Astrocyte of the cerebellum (primary cell): ENCODE measurements at regions not wholly inside any gene's neighbourhood (a gene's known extent, or its start where the extent isn't known, plus 50 kb on each side); places are given as distances from the start of the nearest gene placed in this dataset.

ENCODE experiments used
- DNase-seq: peaks from one replicate; pipeline ENCODE4 v3.0.0-alpha.2; 2011; ENCODE audit warnings: low read depth
- H3K4me3 ChIP-seq: 2 replicates; pipeline ENCODE4 v1.5.1; 2011; ENCODE audit warnings: mild to moderate bottlenecking, low read depth, low read length, moderate library complexity
- in situ Hi-C: cut with HindIII; loops from 2 replicates; pipeline ENCODE4 v1.10.0; 2017; ENCODE audit warnings: low sequenced_read_pairs
- TF ChIP-seq, protein P1 (sequence below): IDR thresholded peaks from 2 replicates; pipeline ENCODE4 v1.5.1; 2012; ENCODE audit warnings: low read length, low read depth, moderate library complexity, mild to moderate bottlenecking; ENCODE audit errors: missing control alignments

- DNase-seq: no peak
- TF ChIP-seq, protein P1, sequence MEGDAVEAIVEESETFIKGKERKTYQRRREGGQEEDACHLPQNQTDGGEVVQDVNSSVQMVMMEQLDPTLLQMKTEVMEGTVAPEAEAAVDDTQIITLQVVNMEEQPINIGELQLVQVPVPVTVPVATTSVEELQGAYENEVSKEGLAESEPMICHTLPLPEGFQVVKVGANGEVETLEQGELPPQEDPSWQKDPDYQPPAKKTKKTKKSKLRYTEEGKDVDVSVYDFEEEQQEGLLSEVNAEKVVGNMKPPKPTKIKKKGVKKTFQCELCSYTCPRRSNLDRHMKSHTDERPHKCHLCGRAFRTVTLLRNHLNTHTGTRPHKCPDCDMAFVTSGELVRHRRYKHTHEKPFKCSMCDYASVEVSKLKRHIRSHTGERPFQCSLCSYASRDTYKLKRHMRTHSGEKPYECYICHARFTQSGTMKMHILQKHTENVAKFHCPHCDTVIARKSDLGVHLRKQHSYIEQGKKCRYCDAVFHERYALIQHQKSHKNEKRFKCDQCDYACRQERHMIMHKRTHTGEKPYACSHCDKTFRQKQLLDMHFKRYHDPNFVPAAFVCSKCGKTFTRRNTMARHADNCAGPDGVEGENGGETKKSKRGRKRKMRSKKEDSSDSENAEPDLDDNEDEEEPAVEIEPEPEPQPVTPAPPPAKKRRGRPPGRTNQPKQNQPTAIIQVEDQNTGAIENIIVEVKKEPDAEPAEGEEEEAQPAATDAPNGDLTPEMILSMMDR: no peak
- no peak overlapping the region for H3K4me3 ChIP-seq
- in situ Hi-C loops: no loop called here
Observed at GRCh38 chr2:37779611-37780386, 108.4 kb upstream of the CDC42EP3 start.

- DNase-seq: no peak
- in situ Hi-C loops: no loop called here
- H3K4me3 ChIP-seq: no peak overlapping the region
- TF ChIP-seq, protein P1: no peak
Observed at GRCh38 chr2:37780387-37780676, 108.9 kb upstream of the CDC42EP3 start.

DNA sequence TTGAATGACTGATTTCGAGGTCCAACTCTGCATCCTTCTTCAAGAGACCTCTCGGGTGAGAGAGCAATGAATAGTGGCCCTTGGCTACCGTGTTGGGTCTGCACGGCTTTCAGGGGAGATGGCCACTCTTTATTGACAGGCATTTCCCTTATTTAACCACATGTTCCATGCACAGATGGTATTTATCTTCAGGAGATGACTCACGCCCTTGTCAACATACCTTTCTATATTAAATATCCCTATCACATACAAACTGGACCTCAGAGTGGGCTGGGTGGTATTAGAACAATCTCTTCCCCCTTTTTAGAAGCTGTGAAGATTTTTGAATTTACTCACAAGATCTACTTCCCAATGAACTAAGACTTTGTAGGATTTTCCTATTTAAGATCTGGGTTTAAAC is 109.6 kb upstream of the CDC42EP3 start:
- DNase-seq: no peak
- TF ChIP-seq, protein P1: no peak
- no peak overlapping the region for H3K4me3 ChIP-seq
- in situ Hi-C loops: no loop called here

DNA sequence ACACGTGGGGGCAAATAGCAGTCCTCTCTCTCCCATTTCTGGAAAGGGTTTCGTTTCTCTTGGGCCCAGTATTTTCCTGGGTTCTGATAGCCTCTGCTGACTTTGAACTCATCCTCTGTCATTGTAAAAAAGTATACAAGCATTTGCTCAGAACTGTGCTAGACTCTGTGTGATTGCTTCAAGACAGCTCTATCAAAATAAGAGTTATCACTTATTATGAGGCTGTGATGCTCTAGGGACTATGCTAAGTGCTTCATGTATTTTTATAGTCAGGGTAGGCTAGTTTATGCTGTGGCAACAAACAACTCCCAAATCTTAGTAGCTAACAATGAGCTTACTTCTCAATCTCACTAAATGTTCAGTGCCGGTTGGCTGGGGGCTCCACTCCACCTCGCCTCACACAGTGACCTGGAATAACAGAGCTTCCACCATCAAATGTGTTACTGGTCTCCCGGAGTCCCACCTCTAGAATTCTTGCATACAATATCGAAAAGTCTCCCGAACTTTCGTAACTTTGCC is 110.8 kb upstream of the CDC42EP3 start:
- TF ChIP-seq, protein P1: no peak
- DNase-seq: no peak
- in situ Hi-C loops: no loop called here
- H3K4me3 ChIP-seq: no peak overlapping the region

DNA sequence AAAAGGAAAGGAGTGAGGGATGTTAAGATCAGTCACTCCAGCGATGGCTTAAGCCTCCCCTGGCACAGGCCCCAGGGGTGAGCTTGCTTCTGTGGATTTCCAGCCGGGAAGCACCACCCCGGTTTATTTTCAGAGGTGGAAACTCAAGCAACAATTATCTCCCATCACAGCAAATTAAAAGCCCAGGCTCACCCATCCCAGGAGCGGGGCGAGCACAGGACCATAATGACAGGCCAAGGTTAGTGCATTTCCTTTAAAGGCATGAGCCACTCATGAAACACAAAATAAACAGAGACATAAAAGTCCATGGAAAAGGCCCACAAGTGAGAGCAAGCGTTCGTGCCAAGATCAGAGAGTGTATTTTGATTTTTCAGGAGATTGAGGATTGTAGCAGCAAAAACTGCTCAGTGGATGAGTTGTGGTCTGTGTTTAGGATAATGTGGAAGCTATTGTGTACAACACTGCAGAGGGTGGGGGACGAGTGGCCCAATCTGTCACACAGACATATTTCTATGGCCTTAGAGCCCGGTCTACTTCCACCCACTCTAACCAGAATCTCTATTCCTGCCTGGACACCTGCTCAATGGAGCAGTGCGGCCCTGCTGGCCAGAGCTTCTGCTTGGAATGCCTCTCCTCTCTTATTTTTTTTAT is 111.4 kb upstream of the CDC42EP3 start:
- in situ Hi-C loops: no loop called here
- no peak for DNase-seq
- no peak overlapping the region for H3K4me3 ChIP-seq
- TF ChIP-seq, protein P1: no peak

DNA sequence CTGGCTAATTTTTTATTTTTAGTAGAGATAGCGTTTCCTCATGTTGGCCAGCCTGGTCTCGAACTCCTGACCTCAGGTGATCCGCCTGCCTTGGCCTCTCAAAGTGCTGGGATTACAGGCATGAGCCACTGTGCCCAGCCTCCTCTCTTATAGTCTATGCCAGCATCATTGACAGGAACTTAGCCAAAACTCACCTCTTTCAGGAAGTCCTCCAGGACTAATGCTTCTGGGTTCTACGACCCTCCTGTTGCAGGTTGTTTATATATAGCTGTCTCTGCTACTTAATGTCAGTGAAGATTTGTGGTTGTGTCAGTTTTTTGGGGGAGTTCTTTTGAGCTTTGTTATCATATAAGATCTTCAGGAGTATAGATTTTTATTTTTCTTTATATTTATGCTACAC is 112.1 kb upstream of the CDC42EP3 start:
- TF ChIP-seq, protein P1: no peak
- in situ Hi-C loops: no loop called here
- DNase-seq: no peak
- H3K4me3 ChIP-seq: no peak overlapping the region
